ENCODE measurements at regions not wholly inside any gene's neighbourhood (a gene's known extent, or its start where the extent isn't known, plus 50 kb on each side); places are given as distances from the start of the nearest gene placed in this dataset.
"Not testable (repeated sequence)": the region's sequence is repeated elsewhere in the genome, so short reads cannot be mapped to it uniquely, and the experiment has no call there.

DNA sequence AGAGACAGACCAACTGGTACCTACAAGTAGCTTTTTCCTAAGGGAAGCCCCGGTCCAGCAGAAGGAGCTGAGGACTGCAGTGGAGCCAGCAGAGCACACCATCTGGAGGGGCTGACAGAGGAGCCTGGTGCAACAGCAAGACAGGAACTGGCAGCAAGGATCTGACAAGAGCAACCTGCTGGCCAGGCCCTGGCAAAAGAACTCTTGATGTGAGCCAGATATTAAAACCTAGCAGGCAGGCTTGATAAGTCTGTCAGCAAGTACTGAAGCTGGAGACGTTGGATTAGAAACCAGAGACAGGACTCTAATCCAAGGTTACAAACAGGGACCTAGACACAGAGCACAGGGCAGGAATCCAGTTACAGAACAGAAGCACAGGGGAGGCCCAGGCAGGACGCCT is 260.7 kb upstream of the MGAT5 start:
- no peak for ATAC-seq
- TF ChIP-seq ZC3H10 (CRISPR knock-in tag; IDR thresholded peaks at IDR 0.05), result no peak
- TF ChIP-seq ZNF565 (CRISPR knock-in tag; conservative IDR thresholded peaks at IDR 0.05; ENCODE audit: low read depth), result no peak
- TF ChIP-seq, protein P1, sequence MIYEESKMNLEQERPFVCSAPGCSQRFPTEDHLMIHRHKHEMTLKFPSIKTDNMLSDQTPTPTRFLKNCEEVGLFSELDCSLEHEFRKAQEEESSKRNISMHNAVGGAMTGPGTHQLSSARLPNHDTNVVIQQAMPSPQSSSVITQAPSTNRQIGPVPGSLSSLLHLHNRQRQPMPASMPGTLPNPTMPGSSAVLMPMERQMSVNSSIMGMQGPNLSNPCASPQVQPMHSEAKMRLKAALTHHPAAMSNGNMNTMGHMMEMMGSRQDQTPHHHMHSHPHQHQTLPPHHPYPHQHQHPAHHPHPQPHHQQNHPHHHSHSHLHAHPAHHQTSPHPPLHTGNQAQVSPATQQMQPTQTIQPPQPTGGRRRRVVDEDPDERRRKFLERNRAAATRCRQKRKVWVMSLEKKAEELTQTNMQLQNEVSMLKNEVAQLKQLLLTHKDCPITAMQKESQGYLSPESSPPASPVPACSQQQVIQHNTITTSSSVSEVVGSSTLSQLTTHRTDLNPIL (CRISPR knock-in tag; IDR thresholded peaks at IDR 0.05; ENCODE audit: low read depth), result no peak
- no peak for TF ChIP-seq ZFP30 (CRISPR knock-in tag; IDR thresholded peaks at IDR 0.05)
- TF ChIP-seq OSR1 (CRISPR knock-in tag; IDR thresholded peaks at IDR 0.05), result no peak
- TF ChIP-seq RARB (CRISPR knock-in tag; IDR thresholded peaks at IDR 0.05), result no peak
- no peak for TF ChIP-seq TOX (CRISPR knock-in tag; IDR thresholded peaks at IDR 0.05; ENCODE audit: borderline replicate concordance)
- no peak for TF ChIP-seq ARNTL (CRISPR knock-in tag; IDR thresholded peaks at IDR 0.05; ENCODE audit: borderline replicate concordance, low read depth)
- no peak for TF ChIP-seq ISL1 (CRISPR knock-in tag; IDR thresholded peaks at IDR 0.05)
- TF ChIP-seq, protein P2, sequence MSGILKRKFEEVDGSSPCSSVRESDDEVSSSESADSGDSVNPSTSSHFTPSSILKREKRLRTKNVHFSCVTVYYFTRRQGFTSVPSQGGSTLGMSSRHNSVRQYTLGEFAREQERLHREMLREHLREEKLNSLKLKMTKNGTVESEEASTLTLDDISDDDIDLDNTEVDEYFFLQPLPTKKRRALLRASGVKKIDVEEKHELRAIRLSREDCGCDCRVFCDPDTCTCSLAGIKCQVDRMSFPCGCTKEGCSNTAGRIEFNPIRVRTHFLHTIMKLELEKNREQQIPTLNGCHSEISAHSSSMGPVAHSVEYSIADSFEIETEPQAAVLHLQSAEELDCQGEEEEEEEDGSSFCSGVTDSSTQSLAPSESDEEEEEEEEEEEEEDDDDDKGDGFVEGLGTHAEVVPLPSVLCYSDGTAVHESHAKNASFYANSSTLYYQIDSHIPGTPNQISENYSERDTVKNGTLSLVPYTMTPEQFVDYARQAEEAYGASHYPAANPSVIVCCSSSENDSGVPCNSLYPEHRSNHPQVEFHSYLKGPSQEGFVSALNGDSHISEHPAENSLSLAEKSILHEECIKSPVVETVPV (CRISPR knock-in tag; IDR thresholded peaks at IDR 0.05), result no peak
- TF ChIP-seq SNAI2 (CRISPR knock-in tag; IDR thresholded peaks at IDR 0.05), result no peak

DNA sequence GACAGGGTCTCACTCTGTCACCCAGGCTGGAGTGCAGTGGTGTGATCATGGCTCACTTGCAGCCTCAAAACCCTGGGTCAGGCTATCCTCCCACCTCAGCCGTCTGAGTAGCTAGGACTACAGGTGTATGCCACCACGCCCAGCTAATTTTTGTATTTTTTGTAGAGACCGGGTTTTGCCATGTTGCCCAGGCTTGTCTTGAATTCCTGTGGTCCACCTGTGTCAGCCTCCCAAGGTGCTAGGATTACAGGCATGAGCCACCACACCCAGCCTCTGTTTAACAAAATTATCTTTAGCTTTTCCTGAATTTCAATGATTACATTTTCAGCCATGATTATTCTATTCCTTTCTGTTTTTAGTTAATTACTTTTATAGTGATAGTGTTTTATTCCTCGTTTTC is 255.1 kb upstream of the MGAT5 start:
- not testable (repeated sequence) for ATAC-seq

DNA sequence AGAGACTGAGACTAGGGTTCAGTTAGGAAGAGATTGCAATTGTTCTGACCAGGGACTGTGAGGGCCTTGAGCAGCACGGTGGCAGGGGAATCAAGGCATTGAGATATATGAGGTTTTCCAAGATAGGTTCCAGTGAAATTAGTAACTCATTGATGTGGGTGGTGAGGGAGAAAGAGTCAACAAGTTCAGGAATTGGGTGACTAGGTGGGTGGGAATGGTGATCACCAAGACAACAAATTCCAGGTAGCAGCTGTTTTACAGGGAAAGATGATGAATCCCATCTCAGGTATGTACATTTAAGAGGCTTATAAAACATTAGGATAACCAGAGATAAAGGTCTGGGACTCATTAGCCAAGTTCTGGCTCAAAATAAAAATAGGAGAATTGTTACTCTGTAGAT is 251.5 kb upstream of the MGAT5 start:
- ATAC-seq, result no peak
- TF ChIP-seq ZNF565 (CRISPR knock-in tag; conservative IDR thresholded peaks at IDR 0.05; ENCODE audit: low read depth), result no peak
- no peak for TF ChIP-seq ZNF70 (CRISPR knock-in tag; IDR thresholded peaks at IDR 0.05)
- TF ChIP-seq, protein P3, sequence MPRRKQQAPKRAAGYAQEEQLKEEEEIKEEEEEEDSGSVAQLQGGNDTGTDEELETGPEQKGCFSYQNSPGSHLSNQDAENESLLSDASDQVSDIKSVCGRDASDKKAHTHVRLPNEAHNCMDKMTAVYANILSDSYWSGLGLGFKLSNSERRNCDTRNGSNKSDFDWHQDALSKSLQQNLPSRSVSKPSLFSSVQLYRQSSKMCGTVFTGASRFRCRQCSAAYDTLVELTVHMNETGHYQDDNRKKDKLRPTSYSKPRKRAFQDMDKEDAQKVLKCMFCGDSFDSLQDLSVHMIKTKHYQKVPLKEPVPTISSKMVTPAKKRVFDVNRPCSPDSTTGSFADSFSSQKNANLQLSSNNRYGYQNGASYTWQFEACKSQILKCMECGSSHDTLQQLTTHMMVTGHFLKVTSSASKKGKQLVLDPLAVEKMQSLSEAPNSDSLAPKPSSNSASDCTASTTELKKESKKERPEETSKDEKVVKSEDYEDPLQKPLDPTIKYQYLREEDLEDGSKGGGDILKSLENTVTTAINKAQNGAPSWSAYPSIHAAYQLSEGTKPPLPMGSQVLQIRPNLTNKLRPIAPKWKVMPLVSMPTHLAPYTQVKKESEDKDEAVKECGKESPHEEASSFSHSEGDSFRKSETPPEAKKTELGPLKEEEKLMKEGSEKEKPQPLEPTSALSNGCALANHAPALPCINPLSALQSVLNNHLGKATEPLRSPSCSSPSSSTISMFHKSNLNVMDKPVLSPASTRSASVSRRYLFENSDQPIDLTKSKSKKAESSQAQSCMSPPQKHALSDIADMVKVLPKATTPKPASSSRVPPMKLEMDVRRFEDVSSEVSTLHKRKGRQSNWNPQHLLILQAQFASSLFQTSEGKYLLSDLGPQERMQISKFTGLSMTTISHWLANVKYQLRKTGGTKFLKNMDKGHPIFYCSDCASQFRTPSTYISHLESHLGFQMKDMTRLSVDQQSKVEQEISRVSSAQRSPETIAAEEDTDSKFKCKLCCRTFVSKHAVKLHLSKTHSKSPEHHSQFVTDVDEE (CRISPR knock-in tag; IDR thresholded peaks at IDR 0.05), result no peak
- TF ChIP-seq TCF4 (CRISPR knock-in tag; IDR thresholded peaks at IDR 0.05; ENCODE audit: borderline replicate concordance), result no peak
- TF ChIP-seq BACH2 (CRISPR knock-in tag; IDR thresholded peaks at IDR 0.05; ENCODE audit: borderline replicate concordance), result no peak
- TF ChIP-seq OSR1 (CRISPR knock-in tag; IDR thresholded peaks at IDR 0.05), result no peak
- TF ChIP-seq CSDC2 (CRISPR knock-in tag; IDR thresholded peaks at IDR 0.05), result no peak
- TF ChIP-seq SNAI2 (CRISPR knock-in tag; IDR thresholded peaks at IDR 0.05), result no peak
- no peak for TF ChIP-seq GLIS3 (CRISPR knock-in tag; IDR thresholded peaks at IDR 0.05)
- TF ChIP-seq, protein P2 (CRISPR knock-in tag; IDR thresholded peaks at IDR 0.05), result no peak
- no peak for TF ChIP-seq ESRRG (CRISPR knock-in tag; IDR thresholded peaks at IDR 0.05)
- TF ChIP-seq, protein P4, sequence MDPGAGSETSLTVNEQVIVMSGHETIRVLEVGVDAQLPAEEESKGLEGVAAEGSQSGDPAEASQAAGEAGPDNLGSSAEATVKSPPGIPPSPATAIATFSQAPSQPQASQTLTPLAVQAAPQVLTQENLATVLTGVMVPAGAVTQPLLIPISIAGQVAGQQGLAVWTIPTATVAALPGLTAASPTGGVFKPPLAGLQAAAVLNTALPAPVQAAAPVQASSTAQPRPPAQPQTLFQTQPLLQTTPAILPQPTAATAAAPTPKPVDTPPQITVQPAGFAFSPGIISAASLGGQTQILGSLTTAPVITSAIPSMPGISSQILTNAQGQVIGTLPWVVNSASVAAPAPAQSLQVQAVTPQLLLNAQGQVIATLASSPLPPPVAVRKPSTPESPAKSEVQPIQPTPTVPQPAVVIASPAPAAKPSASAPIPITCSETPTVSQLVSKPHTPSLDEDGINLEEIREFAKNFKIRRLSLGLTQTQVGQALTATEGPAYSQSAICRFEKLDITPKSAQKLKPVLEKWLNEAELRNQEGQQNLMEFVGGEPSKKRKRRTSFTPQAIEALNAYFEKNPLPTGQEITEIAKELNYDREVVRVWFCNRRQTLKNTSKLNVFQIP (CRISPR knock-in tag; IDR thresholded peaks at IDR 0.05; ENCODE audit: borderline replicate concordance, low read depth), result no peak
- TF ChIP-seq, protein P1 (CRISPR knock-in tag; IDR thresholded peaks at IDR 0.05; ENCODE audit: low read depth), result no peak
- TF ChIP-seq PPARA (CRISPR knock-in tag; IDR thresholded peaks at IDR 0.05; ENCODE audit: borderline replicate concordance), result no peak
- no peak for TF ChIP-seq ARNTL (CRISPR knock-in tag; IDR thresholded peaks at IDR 0.05; ENCODE audit: borderline replicate concordance, low read depth)
- no peak for TF ChIP-seq TOX (CRISPR knock-in tag; IDR thresholded peaks at IDR 0.05; ENCODE audit: borderline replicate concordance)

Measured in SK-N-SH treated with all-trans-retinoic acid at 6 μM for 48 hours (cell line).